B cell (primary cell): ENCODE measurements at regions not wholly inside any gene's neighbourhood (a gene's known extent, or its start where the extent isn't known, plus 50 kb on each side); places are given as distances from the start of the nearest gene placed in this dataset.

Experiments used
- ATAC-seq: fragments of 200-7000 bp; cut with Tn5 transposase; one replicate; pipeline ENCODE4 v1.10.0; 2021; ENCODE audit warnings: low read depth, mild to moderate bottlenecking, moderate number of reproducible peaks, moderate library complexity
- CTCF ChIA-PET: fragments of 350-600 bp; sonication (Branson Sonifier 250); formaldehyde crosslinking; loops from one replicate; lab custom pipeline; 2021; ENCODE audit warnings: antibody characterized with exemption, inconsistent platforms; lab: Charles Lee
- POLR2A ChIA-PET: fragments of 350-600 bp; sonication (Branson Sonifier 250); formaldehyde crosslinking; loops from one replicate; lab custom pipeline; 2021; ENCODE audit warnings: antibody characterized with exemption; lab: Charles Lee
- DNase-seq: peaks from one replicate; pipeline ENCODE4 v3.0.0; 2013
- H2AFZ ChIP-seq: 2 replicates; pipeline ENCODE4 v1.6.1; 2012; ENCODE audit warnings: mild to moderate bottlenecking, low read depth, low read length; ENCODE audit not compliant: insufficient read depth, poor library complexity, severe bottlenecking
- H3K27ac ChIP-seq, 2 donors: 1 replicate in 1 of 2; 2 replicates in 1 of 2; pipeline ENCODE4 v1.5.1; 2012 to 2013; ENCODE audit warnings: low read length in 2 of 2, mild to moderate bottlenecking in 2 of 2, moderate library complexity in 1 of 2
- H3K27me3 ChIP-seq, 4 experiments: fragments of 200-600 bp in 1 of 4; sonication (generic) in 1 of 4; replicated peaks in 1 of 4; 1 replicate in 2 of 4; 2 replicates in 2 of 4; pipeline versions ENCODE4 v1.6.1 to v1.7.0; 2013 to 2016; ENCODE audit warnings: low read length in 3 of 4, mild to moderate bottlenecking in 2 of 4, mixed read lengths in 1 of 4, moderate library complexity in 1 of 4; ENCODE audit not compliant: insufficient read depth in 4 of 4, control insufficient read depth in 3 of 4; ENCODE audit errors: control extremely low read depth in 1 of 4
- H3K36me3 ChIP-seq, 2 experiments: replicated peaks in 1 of 2; 1 replicate in 1 of 2; 2 replicates in 1 of 2; pipeline versions ENCODE4 v1.6.1 to v1.7.1; 2013; ENCODE audit warnings: low read length in 1 of 2; ENCODE audit not compliant: insufficient read depth in 2 of 2, control insufficient read depth in 1 of 2; ENCODE audit errors: control extremely low read depth in 1 of 2, extremely low read depth in 1 of 2
- H3K4me1 ChIP-seq, 2 donors: fragments of 200-600 bp in 1 of 2; sonication (generic) in 1 of 2; 1 replicate in 1 of 2; 2 replicates in 1 of 2; pipeline versions ENCODE4 v1.5.1 to v1.6.1; 2013 to 2017; ENCODE audit warnings: low read length in 2 of 2; ENCODE audit not compliant: control insufficient read depth in 2 of 2, insufficient read depth in 2 of 2
- H3K4me2 ChIP-seq: replicated peaks from 2 replicates; pipeline ENCODE3; 2012; ENCODE audit warnings: mild to moderate bottlenecking, low read depth, low read length; ENCODE audit not compliant: poor library complexity, severe bottlenecking
- H3K4me3 ChIP-seq, 5 experiments: fragments of 200-600 bp in 1 of 5; sonication (generic) in 1 of 5; 1 replicate in 3 of 5; 2 replicates in 2 of 5; pipeline versions ENCODE4 v1.5.1 to v1.7.0; 2011 to 2016; ENCODE audit warnings: low read length in 4 of 5, mild to moderate bottlenecking in 4 of 5, low read depth in 2 of 5, control low read depth in 1 of 5, moderate library complexity in 1 of 5; ENCODE audit not compliant: insufficient read depth in 1 of 5; ENCODE audit errors: control extremely low read depth in 1 of 5, extremely low read depth in 1 of 5
- H3K79me2 ChIP-seq: fragments of 200-600 bp; sonication (generic); one replicate; pipeline ENCODE4 v1.6.0; 2016; ENCODE audit warnings: low read length; ENCODE audit not compliant: control insufficient read depth, insufficient read depth
- H3K9ac ChIP-seq: fragments of 200-600 bp; sonication (generic); 2 replicates; pipeline ENCODE4 v1.6.1; 2017; ENCODE audit warnings: mild to moderate bottlenecking, low read length, moderate library complexity
- H3K9me3 ChIP-seq, 3 donors: one replicate each; pipeline versions ENCODE4 v1.6.1 to v1.7.1; 2013; ENCODE audit warnings: low read length in 2 of 3; ENCODE audit not compliant: control insufficient read depth in 2 of 3, insufficient read depth in 1 of 3; ENCODE audit errors: control extremely low read depth in 1 of 3
- H4K20me1 ChIP-seq: 2 replicates; pipeline ENCODE4 v1.6.0; 2012; ENCODE audit warnings: mild to moderate bottlenecking, low read length; ENCODE audit not compliant: insufficient read depth, control insufficient read depth, poor library complexity, severe bottlenecking
- H3K27ac Mint-ChIP-seq: one replicate; pipeline ENCODE4 v1.8.0; 2021; ENCODE audit warnings: mixed read lengths
- H3K27me3 Mint-ChIP-seq: one replicate; pipeline ENCODE4 v1.8.0; 2021; ENCODE audit warnings: mixed read lengths
- H3K4me1 Mint-ChIP-seq: one replicate; pipeline ENCODE4 v1.8.0; 2021; ENCODE audit warnings: mixed read lengths
- H3K4me3 Mint-ChIP-seq: one replicate; pipeline ENCODE4 v1.8.0; 2021; ENCODE audit warnings: mixed read lengths
- H3K9me3 Mint-ChIP-seq: one replicate; pipeline ENCODE4 v1.8.0; 2022; ENCODE audit warnings: mixed read lengths; ENCODE audit not compliant: insufficient read depth
- CTCF ChIP-seq: fragments of 200-600 bp; IDR thresholded peaks from one replicate; pipeline ENCODE4 v1.8.0; 2022; ENCODE audit warnings: antibody characterized with exemption, mild to moderate bottlenecking
- EZH2 ChIP-seq: IDR thresholded peaks from 2 replicates; pipeline ENCODE4 v1.6.1; 2012; ENCODE audit warnings: borderline replicate concordance, low read depth, mild to moderate bottlenecking, moderate library complexity, low read length; ENCODE audit not compliant: insufficient read depth, poor library complexity, severe bottlenecking
- WGBS: methylation state at CpG from one replicate; pipeline ENCODE4 v1.1.5; 2013; ENCODE audit warnings: missing lambda C conversion rate; ENCODE audit not compliant: insufficient coverage; 5-methylcytosine and 5-hydroxymethylcytosine counted together
- intact Hi-C: fragments of 100-400 bp; cut with micrococcal nuclease; formaldehyde crosslinking; loops from one replicate; pipeline ENCODE4 v1.10.0; 2022

DNA sequence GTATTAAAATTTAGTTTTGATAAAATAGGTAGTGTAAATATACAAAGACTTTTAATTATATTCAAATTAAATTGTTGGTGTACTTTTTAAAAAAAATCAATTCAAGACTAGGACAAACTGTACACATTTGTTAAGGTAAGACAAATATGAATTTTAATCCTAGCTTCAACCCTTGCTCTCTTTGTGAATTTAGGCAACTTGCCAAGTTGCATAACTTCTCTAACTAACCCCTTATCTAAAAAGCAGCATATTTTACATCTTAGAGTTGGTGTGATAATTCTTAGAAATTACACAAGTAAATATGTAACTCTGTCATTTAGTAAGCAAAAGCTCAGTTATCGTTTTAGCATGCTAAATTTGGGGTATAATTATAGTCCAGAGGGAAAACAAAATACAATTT is 78.1 kb upstream of the FSTL5 start:
- Mint-ChIP-seq H3K27ac (no peak overlapping the region), H3K4me1 (no peaks in the 10 kb centered on the region), H3K27me3 (no peaks in the 10 kb centered on the region), H3K9me3 (no peaks in the 10 kb centered on the region), H3K4me3 (no peak overlapping the region)
- no peaks in the 10 kb centered on the region for H4K20me1 ChIP-seq
- H3K4me1 ChIP-seq: no peaks in the 10 kb centered on the region
- H3K9ac ChIP-seq: no peak overlapping the region
- no peak overlapping the region for H3K27ac ChIP-seq
- no peaks in the 10 kb centered on the region for H3K27me3 ChIP-seq
- ATAC-seq: no peak
- no peaks in the 10 kb centered on the region for H3K36me3 ChIP-seq
- TF ChIP-seq EZH2 (no peak), CTCF (no peak)
- H3K4me3 ChIP-seq: no peak overlapping the region
- H2AFZ ChIP-seq: no peak overlapping the region
- no CpG with 5 or more reads among the region's 1 CpG for WGBS
- DNase-seq: no peak
- intact Hi-C loops: no loop called here
- no peak overlapping the region for H3K4me2 ChIP-seq
- H3K9me3 ChIP-seq: peaks cover 0 to 4% (median 0%) of the 10 kb centered on the region in 3 donors
- ChIA-PET CTCF (no interaction called here), POLR2A (no interaction called here)
- H3K79me2 ChIP-seq: no peaks in the 10 kb centered on the region

- intact Hi-C loops: no loop called here
- Histone ChIP-seq H3K4me3 (no peak overlapping the region), H3K9ac (no peak overlapping the region), H3K9me3 (peaks cover 0 to 4% (median 0%) of the 10 kb centered on the region in 3 donors), H3K4me1 (no peaks in the 10 kb centered on the region), H3K27ac (no peak overlapping the region), H4K20me1 (no peaks in the 10 kb centered on the region), H3K79me2 (no peaks in the 10 kb centered on the region), H3K36me3 (no peaks in the 10 kb centered on the region), H3K27me3 (no peaks in the 10 kb centered on the region), H2AFZ (no peak overlapping the region), H3K4me2 (no peak overlapping the region)
- Mint-ChIP-seq H3K9me3 (peaks cover under 1% of the 10 kb centered on the region), H3K27me3 (no peaks in the 10 kb centered on the region), H3K4me1 (no peaks in the 10 kb centered on the region), H3K4me3 (no peak overlapping the region), H3K27ac (no peak overlapping the region)
- POLR2A ChIA-PET: no interaction called here
- TF ChIP-seq CTCF: no peak
- no peak for TF ChIP-seq EZH2
- no peak for DNase-seq
- no CpG with 5 or more reads among the region's 5 CpGs for WGBS
- CTCF ChIA-PET: interaction anchor here (1.1 kb wide), 1 partner anchor 26 kb away, joined by 3 read pairs; no protein-coding TSS in a partner anchor
- ATAC-seq: no peak
Observed at GRCh38 chr4:162239992-162240769, 76.4 kb upstream of the FSTL5 start.
